NCI-H2227 (cell line): ENCODE measurements at regions not wholly inside any gene's neighbourhood (a gene's known extent, or its start where the extent isn't known, plus 50 kb on each side); places are given as distances from the start of the nearest gene placed in this dataset.
"Not testable (repeated sequence)": the region's sequence is repeated elsewhere in the genome, so short reads cannot be mapped to it uniquely, and the experiment has no call there.

ENCODE experiments used
- DNase-seq: peaks from one replicate; lab custom pipeline; 2025; ENCODE audit not compliant: unreplicated experiment; lab: John Stamatoyannopoulos, UW

DNA sequence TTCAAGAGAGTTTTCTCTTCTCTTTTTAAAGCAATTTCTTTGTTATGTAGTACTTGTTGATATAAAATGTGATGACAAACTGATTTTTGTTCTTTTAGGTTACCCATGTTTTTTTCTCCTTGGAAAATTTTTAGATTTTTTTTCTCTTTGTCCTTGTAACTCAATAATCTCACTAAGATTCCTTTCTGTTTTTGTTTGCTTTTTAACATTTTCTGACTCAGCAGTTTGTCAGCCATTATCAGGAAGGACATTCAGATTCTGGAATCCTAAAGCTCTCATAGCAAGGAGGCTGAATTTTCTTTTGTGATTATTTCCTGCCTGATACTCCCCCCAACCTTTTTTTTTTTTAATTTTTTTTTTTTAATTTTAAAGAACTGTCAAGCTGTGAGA, 75.2 kb upstream of the CITED2 start:
- no peak for DNase-seq

DNA sequence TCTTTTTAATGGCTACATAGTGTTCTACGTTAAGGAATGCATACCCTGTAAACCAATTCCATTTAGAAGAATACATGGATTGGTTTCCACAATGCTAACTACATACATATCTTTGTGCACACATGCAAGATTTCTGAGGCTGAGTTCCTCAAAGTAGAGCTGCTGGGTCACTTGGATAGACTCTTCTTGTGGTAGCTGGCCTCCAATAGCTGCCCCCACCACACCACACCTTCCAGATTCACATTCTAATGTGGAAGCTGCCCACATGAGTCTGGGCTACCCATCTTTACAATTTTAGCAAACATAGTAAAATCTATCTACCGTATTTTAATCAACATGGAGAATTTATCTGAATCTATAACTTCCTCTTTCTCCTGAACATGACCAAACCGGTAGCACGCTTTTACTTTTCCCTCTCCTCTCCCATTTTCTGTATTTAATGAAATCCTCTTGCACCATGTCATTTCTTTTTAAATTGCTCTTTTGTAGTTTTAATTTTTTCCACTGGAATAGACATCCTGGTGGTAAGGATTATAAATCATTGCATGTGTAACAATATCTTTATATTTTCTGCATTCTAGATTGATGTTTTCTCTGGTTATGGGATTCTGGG, 74.7 kb upstream of the CITED2 start:
- no peak for DNase-seq

DNA sequence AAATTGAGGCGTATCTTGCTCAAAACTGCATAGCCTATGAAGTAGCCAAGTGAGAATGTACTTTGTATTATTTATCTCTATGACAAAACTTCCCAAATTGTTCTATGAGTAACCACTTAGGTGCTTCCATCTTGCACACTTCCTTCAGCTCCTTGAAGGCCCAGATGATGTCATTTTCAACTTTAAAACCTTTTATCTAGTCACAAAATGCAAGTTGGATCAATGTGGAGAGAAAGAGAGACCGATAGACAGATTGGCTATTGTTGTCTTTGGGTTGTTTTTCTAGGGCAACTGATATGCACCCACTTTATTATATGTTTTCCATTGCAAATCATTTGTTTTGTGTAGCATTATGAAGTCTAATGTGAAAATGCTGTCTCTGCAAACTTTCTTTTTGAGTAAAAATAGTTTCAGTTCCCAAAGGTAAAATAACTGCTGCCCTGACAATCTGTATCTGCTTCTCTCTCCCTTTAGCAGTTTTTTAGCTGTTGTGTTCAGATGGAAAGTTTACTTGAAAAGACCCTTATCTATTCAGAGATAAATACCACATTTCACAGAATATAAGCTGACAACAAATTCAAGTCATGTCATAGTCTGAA, 73.7 kb upstream of the CITED2 start:
- no peak for DNase-seq

DNA sequence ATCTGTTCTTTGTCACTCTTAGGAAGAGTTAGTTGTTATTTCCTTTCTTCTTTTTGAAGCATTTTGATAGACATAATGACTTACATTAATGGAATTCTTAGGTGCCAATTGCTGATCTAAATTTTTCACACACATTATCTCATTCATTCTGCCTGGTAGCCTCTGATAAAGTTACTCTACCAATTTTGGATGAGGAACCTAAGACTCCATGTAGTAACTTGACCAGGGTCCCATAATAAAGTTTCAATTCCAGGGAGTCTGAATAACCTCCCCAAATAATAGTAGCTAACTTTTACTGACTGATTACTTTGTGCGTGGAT, 73.2 kb upstream of the CITED2 start:
- DNase-seq = no peak

DNA sequence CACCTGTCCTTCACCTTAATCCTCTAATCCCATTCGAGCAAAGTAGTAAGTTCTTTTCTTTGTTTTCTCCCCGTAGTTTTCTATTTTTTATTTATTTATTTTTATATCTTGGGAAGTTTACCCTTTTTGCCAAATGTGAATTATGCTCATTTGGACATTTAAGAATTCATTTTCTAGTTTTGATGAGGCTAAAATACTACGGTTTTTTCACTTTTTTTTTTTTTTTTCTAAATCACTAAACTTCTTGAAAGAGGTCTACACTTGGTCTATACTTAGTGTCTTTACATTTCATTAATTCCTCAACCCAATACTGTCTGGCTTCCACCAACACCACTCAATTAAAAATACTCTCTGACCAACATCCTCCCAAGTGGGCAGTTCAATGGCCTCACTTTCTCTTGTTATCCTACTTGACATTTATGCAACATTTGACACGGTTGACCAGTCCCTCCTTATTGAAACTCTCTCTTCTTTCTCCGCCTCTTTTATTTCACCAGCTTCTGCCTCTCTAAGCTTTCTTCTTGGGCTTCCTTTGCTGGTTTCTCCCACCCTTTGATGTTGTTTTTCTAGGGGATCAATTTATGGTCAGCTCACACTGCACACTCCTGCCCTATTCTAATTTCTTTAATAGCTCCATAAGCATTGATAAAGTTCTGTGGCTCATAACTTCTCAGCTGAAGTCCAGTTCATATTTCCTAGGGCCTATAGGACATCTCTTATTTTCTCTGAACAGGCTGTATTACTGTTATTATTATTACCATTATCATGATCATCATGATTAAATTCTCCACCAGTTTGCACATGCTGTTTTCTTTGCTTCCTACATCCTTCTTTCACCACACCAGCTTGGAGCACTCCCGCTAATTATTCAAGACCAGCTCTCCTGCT, 72.6 kb upstream of the CITED2 start:
- DNase-seq = no peak

DNA sequence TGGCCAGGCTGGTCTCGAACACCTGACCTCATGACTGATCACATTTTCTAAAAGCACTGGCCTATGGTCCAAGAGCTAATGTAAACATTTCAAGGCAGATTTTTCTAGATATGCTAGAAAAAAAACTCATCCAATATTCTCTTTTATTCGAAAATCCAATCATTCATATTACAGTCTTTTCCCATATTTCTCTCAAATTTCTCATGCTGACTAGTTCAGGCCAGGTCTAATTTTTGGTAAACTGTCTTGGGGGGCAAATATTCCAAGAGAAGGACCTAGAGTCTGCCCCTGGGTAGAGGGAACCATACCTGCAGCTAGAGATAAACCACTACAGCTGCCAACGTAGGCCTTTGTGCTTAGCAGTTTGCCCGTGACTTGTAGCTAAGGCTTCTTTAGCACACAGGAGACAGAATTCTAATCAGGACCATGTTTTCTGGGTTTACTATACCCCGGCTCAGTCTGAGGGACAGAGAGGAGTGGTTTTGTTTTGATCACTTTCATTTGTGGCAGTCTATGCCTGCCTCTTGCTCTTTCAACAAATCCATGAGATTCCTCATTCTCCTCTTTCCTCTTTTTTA, 71.8 kb upstream of the CITED2 start:
- DNase-seq = no peak

DNA sequence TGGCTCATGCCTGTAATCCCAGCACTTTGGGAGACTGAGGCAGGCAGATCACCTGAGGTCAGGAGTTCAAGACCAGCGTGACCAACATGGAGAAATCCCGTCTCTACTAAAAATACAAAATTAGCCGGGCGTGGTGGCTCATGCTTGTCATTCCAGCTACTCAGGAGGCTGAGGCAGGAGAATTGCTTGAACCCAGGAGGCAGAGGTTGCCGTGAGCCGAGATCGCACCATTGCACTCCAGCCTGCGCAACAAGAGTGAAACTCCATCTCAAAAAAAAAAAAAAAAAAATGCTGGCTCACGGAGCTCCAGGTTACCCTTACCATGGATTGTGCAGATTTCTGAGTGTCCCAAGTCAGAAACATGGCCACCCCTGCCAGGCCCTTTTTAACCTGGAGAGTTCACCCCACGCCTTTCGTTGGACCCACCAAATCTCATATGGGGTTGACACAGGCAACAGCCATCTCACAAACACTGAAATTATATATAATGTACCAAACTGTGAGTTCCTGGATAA, 69.9 kb upstream of the CITED2 start:
- DNase-seq = not testable (repeated sequence)

DNA sequence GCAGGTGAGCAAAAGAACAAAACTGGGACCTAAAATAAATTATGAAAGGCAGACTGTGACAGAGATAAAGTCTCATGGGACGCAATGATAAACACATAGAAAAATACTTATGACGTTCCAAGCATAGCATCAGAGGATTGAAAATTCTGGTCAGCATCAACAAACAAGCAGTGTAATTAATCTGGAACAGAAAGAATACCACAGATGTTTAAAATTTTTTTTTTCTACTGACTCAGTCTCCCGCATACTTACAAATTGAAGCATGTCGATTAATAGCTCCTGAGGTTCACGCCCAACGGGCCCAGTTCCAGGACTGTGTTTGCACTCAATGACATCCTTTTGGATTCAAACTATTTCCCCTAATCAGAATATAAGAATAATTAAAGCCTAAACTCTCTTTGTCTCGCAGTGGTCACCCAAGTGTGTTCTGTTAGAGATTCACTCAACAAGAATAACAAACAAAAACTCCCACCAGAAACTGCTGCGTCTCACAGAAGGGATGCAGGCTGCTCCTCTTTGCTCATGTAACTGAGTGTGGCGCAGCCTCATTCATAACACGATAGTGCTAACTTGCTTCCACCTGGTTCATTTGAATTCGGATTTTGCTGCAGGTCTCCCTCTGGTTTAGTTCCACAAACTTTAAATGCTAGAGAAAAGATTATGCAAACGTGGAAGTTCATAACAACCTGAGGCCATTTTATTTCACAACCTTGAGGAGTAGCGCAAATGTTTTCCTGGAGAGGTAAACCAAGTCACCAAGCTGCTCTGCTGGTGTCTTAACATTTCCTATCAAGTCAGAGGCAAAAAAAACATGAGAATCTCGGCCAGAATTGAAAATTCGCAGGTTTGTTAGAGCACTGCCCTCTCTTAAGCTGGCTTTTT, 69.0 kb upstream of the CITED2 start:
- DNase-seq = no peak

DNA sequence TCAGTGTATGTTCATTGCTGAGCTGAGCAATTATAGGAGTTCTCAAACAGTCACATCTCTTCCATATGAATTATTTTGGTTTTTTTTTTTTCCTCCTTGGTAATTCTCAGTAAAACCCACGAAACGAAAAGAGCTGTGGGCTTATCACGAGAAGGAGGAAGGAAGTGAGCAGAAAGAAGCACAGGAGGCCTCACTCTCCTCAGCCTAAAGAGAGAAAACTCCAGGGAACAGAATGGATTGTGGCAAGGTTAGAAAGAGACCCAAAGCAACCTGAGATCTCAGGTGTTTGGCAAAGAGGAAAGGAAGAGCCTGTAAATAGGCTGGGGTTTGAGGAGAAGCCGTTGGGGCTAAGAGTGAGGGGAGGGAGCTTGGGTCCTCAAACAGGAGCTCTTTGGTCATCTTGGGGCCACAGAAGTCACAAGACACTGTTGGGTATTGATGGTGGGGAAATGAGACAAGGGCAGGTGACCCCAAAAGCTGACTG, 67.8 kb upstream of the CITED2 start:
- DNase-seq = no peak

DNA sequence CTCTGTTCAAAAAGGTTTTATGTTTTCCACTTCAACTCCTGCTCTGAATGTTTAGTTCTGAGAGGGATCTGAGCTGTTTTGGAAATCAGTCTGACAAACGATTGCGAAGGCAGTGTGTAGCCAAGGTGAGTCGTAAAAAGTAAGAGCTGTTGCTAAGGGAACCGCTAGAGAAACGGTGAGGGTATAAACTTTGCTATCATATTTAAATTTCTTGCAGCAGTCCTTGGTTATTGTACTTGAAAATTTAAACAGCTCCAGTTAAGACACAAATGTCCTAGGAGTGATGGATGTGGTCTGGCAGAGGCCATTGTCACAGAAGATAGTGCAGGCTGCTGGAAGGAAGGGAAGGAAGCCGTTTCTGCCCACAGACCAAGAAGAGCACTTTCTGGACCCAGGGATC, 64.9 kb upstream of the CITED2 start:
- DNase-seq = no peak

DNA sequence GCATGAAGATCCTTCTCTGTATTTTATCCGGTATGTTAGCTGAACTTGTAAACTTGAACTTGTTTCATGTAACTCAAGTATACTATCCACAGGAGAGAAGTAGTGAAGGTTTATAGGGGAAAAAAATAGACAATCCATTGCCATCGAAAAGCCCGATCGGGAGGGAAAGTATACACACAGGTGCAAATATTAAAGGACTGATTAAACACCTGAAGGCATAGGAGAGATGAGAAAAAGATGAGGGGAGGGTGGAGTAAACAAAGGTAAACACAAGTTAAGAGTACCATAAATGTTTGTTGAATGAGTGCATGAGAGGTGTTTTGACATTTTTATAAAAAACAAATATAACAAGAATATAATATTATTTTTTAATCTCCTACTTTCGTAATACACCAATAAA, 64.3 kb upstream of the CITED2 start:
- DNase-seq = no peak

DNA sequence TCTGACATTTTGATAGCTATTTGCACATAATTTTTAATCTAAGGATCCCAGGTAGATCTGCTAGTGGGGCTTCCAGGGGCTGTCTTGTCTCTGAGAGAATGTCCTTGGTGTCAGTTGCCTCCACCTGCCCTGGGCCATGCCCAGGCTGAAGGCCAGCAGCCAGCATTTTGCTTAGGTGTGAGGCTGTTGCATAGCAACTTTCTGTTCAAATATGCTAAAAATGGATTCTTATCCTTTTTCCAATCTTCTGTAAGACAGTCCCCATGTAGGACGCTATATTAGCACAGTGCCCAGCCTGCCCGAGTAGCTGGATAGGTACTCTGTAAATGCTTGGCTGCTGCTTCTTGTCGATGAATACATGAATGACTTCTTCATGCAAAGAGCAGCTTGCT, 62.5 kb upstream of the CITED2 start:
- no peak for DNase-seq

DNA sequence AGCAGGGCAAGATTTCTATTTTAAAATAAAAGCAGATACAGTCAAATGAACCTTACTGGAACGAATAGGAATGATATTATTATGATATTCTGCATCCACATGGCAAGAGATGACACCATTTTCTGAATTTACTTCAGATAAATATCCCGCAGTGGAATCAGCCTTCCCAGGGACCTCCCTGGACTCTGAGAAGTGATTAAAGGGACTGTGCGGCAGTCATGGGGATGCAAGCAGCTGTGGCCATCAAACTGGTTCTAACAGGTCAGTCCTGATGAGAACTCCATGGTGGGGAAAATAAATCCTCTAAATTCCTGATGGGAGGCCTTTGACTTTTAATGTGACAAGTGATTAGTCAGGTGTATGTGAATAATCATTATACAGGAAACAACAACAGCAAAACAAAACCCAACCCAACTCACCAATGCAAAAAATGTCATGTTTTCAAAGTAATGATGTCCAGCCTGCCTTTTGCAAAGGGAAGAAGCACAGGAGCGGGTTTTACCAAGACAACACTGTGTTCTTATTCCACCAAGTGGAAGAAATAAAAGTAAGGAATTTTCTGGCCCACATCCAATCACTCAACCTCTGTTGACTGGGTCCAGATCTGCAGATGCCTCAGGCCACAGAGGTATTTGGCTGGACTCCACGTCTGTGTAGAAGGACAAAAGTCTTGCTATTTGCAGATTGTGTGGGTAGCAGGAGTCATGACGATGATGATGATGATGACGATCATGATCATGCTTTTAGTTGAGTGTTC, 61.9 kb upstream of the CITED2 start:
- no peak for DNase-seq

DNA sequence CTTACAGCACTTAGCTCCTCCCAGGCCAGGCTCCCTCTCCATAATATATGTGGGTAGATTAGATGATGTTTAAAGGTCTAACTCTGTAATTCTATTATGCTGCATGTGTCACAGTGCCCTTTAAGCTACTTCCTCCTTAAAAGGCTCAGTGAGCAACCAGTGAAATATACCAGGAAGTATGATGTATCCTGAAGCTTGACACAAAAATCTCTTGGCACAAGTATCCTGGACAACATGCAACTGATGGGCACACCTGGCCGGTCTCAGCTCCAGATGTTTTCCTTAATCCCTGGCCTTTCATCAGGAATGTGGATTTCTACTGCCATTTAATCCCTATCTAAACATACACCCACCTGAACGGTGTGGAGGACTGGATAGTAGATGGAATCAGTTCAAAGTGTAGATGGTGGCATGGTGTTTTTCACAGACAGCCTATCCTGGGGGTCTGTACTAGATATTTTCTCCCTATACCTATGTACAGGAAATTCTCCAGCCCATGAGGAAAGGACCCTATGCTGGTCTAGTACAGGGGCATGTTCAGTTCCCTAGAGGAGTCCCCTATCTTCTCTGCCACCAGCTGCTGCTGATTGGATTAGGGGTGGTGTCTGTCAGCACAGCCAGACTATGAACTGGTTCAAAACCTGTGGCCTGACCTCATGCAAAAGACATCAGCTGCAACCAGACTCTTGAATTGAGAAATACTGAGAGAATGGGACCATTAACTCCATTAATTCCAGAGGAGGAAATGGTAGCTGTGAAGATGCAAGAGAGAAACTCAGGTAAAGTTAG, 59.4 kb upstream of the CITED2 start:
- DNase-seq = no peak

DNA sequence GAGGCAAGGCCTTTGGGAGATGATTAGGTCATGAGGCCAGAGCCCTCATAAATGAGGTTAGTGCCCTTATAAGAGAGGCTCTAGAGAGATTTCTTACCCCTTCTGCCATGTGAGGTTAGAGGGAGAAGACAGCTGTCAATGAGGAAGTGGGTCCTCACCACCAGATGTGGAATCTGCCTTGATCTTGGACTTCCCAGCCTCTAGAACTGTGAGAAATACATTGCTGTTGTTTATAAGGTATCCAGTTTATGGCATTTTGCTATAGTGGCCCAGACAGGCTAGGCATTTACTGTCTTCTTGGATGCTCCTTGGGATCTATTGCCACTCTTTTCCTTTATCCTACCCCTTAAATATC, 57.1 kb upstream of the CITED2 start:
- DNase-seq = no peak

DNA sequence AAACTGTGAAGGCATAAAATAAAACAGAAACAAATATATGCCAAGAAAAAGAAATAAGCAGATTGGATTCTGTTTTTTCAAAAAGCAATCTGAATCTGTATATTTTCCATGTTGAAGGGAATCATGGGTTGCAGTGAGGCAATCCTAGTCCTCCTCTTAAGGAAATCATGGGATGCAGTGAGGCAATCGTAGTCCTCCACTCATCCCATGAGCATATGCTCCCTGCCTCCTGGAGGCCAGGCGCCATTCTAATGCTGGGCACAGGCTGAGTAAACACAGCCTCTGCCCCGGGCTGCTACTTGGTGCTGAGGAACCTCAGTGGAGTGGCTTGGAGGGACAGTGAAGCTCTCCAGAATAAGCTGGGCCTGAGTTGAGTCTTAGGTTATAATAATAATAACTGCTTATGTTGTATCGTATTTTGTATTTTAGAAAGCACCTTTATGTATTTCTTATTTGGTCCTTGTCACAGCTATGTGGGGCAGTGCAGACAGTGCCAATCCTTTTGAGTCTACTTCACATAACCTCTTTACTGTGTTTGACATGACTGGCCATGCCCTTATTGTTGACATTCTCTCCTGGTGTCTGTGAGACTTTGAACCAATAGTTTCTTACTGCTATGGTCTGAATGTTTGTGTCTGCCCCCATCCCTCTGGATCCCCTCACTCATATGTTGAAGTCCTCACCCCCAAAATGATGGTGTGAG, 56.6 kb upstream of the CITED2 start:
- DNase-seq = no peak

DNA sequence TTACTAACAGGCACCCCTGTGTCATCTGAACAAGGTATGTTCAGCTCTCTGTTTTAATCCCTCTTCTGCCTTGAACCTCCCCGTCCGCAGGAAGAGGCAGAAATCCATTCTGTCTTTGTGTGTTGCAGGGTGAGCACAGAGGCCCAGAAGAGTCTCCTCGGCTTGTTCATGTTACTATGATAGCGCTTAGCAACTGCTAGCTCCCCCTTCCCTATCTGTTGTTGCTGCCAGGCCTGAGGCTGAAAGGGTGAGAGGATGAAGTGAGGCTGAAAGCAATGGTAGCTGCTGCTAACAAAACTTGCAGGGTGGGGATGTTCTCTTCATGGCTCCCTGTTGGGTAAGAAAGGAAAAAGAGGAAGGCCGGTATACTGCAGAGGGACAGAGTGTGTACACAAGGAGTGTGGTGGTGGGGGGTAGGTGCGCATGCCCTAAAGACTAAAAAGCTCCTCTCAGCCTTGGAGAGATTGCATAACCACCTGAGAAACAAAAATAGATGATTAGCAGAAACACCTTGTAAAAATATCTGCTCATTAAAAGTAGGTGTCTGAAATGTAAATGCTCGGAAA, 55.2 kb upstream of the CITED2 start:
- DNase-seq = no peak

DNA sequence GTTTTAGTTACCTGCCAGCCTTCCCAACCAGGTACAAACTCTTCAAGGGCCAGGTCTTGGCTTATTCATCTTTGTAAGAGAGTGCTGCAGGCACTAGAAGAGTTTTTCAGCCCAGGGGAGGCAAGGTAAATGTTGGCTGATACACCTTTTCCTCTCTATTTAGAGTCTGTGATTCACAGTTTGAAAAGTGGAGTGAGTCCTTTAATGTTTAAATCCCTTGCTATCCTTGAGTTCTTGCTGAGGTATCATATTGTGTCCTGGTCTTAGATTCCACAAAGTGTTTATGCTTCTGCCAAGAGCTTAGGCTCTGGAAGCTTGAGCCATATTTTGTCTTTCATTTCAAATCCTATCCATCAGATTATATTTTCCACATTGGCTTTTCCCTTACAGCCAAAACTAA, 52.8 kb upstream of the CITED2 start:
- no peak for DNase-seq
